Choroid plexus epithelial cell (primary cell): ENCODE measurements at regions not wholly inside any gene's neighbourhood (a gene's known extent, or its start where the extent isn't known, plus 50 kb on each side); places are given as distances from the start of the nearest gene placed in this dataset.
A peak's percentile ranks its signal among the peaks of the same experiment; 100 is the strongest.

Experiments
- DNase-seq: peaks from one replicate; pipeline ENCODE4 v3.0.0-alpha.2; 2010; ENCODE audit warnings: low read depth
- H3K4me3 ChIP-seq: 2 replicates; pipeline ENCODE4 v1.5.1; 2011; ENCODE audit warnings: low read depth, mild to moderate bottlenecking, control low read depth, low read length, moderate library complexity
- CTCF ChIP-seq: conservative IDR thresholded peaks from 2 replicates; pipeline ENCODE4 v1.5.1; 2011; ENCODE audit warnings: low read depth, mild to moderate bottlenecking, control low read depth, inconsistent platforms, low read length, moderate library complexity

GRCh38 chr9:83140061-83140460, 77.1 kb upstream of the RASEF start:
- no peak for DNase-seq
- TF ChIP-seq CTCF, result no peak
- H3K4me3 ChIP-seq, result no peak overlapping the region

- DNase-seq, result no peak
- H3K4me3 ChIP-seq, result no peak overlapping the region
- no peak for TF ChIP-seq CTCF
Observed at GRCh38 chr9:83138422-83139135, 75.6 kb upstream of the RASEF start.

GRCh38 chr9:83133316-83133715, 70.4 kb upstream of the RASEF start:
- no peak for TF ChIP-seq CTCF
- DNase-seq, result no peak
- H3K4me3 ChIP-seq, result no peak overlapping the region

- no peak overlapping the region for H3K4me3 ChIP-seq
- DNase-seq, result no peak
- TF ChIP-seq CTCF, result no peak
Observed at GRCh38 chr9:83132768-83133167, 69.8 kb upstream of the RASEF start.

GRCh38 chr9:83130541-83130940, 67.6 kb upstream of the RASEF start:
- TF ChIP-seq CTCF, result no peak
- peak; percentile 17 for DNase-seq
- no peak overlapping the region for H3K4me3 ChIP-seq

GRCh38 chr9:83125671-83126070, 62.7 kb upstream of the RASEF start:
- no peak for DNase-seq
- TF ChIP-seq CTCF, result no peak

GRCh38 chr9:83119873-83120272, 56.9 kb upstream of the RASEF start:
- peak; percentile 15 for DNase-seq
- TF ChIP-seq CTCF, result no peak
- H3K4me3 ChIP-seq, result no peak overlapping the region

More at GRCh38 chr9:83125671-83126070, 62.7 kb upstream of the RASEF start:
- H3K4me3 ChIP-seq, result no peak overlapping the region
